GM10266 (cell line): ENCODE measurements at regions not wholly inside any gene's neighbourhood (a gene's known extent, or its start where the extent isn't known, plus 50 kb on each side); places are given as distances from the start of the nearest gene placed in this dataset.

Experiments used
- DNase-seq: peaks from one replicate; pipeline ENCODE4 v3.0.0; 2012; ENCODE audit errors: extremely low spot score
- TF ChIP-seq, protein P1 (sequence below): IDR thresholded peaks from 2 replicates; pipeline ENCODE4 v1.5.1; 2012; ENCODE audit warnings: mild to moderate bottlenecking, low read depth; ENCODE audit not compliant: control insufficient read depth, insufficient read depth; ENCODE audit errors: missing control alignments

DNA sequence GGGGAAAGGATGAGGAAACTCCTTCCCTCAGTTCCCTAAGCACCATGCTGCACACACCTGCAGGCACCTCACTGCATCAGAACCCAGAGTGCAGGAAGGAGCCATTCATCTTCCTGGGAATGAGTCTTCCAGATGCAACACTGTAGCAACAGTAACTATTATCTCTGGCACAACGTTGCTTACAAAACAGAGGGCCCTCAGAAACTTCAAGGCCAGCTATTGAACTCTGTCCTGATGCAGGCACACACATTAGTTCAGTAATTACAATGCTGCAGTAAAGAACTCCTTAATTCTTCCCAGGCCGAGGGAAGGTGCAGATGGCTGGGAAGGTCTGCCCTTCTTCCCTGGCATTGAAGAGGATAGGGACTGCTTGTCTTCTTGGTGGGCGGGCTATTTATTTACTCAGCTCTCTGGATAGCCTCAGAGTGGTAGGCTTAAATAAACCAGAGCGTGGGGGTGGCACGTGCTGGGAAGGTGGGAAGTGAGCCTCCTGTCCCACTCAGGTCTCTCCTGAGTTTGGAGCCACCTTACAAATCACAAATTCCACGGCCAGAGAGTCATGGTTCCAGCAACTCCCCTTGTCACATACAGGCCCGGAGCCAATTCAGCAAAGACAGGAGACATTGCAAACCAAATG, 125.1 kb upstream of the JCAD start:
- TF ChIP-seq, protein P1, sequence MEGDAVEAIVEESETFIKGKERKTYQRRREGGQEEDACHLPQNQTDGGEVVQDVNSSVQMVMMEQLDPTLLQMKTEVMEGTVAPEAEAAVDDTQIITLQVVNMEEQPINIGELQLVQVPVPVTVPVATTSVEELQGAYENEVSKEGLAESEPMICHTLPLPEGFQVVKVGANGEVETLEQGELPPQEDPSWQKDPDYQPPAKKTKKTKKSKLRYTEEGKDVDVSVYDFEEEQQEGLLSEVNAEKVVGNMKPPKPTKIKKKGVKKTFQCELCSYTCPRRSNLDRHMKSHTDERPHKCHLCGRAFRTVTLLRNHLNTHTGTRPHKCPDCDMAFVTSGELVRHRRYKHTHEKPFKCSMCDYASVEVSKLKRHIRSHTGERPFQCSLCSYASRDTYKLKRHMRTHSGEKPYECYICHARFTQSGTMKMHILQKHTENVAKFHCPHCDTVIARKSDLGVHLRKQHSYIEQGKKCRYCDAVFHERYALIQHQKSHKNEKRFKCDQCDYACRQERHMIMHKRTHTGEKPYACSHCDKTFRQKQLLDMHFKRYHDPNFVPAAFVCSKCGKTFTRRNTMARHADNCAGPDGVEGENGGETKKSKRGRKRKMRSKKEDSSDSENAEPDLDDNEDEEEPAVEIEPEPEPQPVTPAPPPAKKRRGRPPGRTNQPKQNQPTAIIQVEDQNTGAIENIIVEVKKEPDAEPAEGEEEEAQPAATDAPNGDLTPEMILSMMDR = no peak
- no peak for DNase-seq

DNA sequence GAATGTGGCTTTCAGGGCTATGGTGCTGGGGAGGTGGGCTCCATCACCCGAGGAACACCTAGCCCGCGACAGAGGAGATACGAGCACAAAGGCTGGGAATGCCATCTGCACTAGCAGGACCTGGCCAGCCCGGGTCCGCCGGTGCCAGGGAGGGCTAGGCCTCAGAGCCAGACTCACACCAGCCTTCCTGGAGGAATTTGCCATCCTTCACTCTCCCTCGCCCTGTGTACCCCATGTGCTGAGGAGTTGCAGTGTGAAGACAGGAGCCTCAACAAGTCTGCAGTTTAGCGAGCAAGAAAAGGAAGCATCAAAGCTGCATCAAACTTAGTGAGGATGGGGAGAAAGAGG, 123.6 kb upstream of the JCAD start:
- DNase-seq = no peak
- TF ChIP-seq, protein P1 = no peak

DNA sequence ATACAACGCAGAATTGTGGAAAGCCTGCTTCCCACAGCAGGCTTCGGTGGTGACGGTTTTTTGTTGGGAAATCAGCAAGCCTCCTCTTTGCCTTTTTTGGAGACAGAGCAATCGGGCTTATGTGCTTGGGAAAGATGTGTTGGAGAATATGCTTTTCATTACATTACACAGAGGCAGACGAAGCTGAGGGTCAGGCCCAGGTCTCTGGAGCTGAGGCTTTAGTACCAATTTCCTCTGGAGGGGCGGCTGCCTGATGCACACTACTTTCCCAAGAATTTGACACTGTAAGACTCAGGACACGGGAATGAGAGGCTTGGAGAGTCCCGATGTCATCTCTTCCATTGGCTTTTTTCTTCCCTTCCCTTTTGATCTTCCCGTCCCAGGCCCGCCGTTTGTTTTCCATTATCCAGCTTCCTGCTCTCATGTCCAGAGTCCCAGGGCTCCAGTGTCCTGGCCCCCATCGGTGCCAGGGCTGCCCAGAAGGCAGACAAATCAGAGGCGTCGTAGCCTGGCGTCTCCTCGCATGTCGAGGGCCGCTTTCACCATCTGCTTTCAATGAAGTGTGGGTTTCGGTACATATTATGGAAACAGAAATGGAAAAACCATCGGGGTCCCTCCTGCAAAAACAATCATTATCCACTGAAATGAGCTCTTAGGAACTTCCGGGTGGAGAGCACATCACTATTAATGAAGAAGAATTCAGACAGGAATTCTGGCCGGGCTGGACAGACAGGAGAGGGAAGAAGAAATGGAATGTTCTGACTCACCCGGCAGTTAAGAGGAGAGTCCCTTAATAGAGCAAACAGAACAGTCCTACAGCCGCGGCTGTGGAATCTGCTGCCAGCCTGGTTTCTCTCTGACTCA, 123.0 kb upstream of the JCAD start:
- DNase-seq = no peak
- TF ChIP-seq, protein P1 = no peak

DNA sequence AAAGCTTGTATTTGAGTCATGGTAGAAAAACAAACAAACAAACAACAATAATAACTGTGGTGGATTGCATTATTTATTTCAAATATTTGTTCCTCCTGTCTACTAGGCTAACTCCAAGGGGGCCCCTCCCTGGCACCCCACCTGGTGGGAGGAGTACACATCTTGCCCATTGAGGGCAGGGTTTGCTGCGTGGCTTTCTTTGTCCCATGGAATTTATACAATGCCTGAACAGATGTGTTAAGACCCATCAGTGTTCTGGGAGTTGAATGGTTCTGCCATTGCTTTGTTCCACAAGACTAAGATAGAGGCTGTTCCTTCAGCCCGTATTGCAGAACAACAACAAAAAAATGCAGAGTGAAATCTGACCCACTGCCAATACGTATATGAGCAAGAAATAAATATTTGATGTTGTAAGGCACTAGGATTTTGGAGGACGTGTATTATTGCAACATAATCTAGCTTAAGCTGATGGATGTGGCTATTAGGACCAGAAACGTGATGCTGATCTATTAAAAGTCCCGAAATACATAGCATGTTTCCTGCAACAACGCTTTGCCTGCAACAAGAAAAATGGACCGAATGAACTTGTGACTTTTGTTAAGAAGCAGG, 119.1 kb upstream of the JCAD start:
- TF ChIP-seq, protein P1 = no peak
- DNase-seq = no peak

DNA sequence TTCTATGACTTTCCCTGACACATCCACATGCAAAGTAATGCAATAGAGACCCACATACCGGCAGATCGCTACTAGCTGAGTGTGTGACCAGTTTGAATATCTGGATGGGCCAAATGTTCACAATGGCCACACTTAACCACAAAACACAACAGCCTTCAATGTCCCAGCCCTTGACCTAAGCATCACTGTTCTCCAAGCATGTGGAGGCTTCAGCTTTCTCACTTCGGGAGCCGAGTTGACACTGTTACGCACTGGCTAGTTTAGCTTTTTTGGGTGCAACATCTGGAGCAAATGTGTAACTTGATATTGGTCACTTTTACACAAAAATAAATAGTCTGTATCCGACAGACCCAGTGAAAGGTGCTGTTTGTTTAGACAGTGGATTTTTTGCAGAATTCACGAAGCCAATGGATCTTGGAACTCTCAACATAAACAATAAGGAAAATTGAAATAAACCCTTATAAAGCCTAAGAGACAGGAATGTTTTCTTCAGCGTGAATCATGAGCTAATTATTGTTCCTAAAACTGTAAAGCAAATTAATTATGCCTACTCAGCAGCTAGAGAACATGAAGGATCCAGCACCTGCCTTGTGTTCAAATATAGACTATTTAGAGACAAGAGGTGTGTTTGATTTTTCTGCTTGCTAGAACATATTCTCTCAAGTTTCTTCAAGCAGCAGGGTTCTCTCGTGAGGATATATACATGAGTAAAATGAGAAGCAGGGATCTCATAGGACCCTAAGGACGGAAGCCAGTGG, 117.6 kb upstream of the JCAD start:
- DNase-seq = no peak
- TF ChIP-seq, protein P1 = no peak

DNA sequence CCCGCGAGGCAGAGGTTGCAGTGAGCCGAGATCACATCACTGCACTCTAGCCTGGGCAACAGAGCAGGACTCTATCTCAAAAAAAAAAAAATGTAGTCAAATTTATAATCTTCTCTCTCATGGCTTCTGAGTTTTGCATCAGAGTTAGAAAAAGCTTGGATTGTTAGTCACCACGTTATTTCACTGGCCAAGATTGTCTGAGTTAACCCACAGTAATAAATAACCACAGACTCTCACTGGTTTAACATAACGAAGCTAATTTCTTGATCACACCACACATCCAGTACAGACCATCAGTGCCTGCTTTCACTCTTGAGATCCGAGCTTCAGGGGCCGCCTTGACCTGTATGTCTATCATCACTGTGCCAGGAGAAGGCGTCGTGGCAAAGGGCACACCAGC, 116.8 kb upstream of the JCAD start:
- DNase-seq = no peak
- TF ChIP-seq, protein P1 = no peak
